Sigmoid colon (tissue), 4 donors: ENCODE measurements at regions not wholly inside any gene's neighbourhood (a gene's known extent, or its start where the extent isn't known, plus 50 kb on each side); places are given as distances from the start of the nearest gene placed in this dataset.

Source experiments
- EP300 ChIP-seq, 4 donors: sonication (generic); formaldehyde crosslinking; IDR thresholded peaks; one replicate each; pipeline ENCODE4 v1.6.1; 2017; ENCODE audit warnings: antibody characterized with exemption in 4 of 4
- POLR2A ChIP-seq, 2 donors: fragments of 450-650 bp; IDR thresholded peaks; one replicate each; pipeline ENCODE4 v1.6.1; 2016; ENCODE audit warnings: antibody characterized with exemption in 2 of 2, mild to moderate bottlenecking in 2 of 2, moderate library complexity in 2 of 2
- POLR2AphosphoS5 ChIP-seq, 4 donors: sonication (generic); formaldehyde crosslinking; IDR thresholded peaks; one replicate each; pipeline ENCODE4 v1.6.1; 2017; ENCODE audit warnings: antibody characterized with exemption in 4 of 4
- TF ChIP-seq, protein P1 (sequence below), 4 experiments: fragments of 450-650 bp in 3 of 4; fragments of 200-600 bp in 1 of 4; IDR thresholded peaks; one replicate each; pipeline ENCODE4 v1.5.1; 2016 to 2019; ENCODE audit warnings: antibody characterized with exemption in 4 of 4, mild to moderate bottlenecking in 3 of 4, moderate library complexity in 2 of 4

DNA sequence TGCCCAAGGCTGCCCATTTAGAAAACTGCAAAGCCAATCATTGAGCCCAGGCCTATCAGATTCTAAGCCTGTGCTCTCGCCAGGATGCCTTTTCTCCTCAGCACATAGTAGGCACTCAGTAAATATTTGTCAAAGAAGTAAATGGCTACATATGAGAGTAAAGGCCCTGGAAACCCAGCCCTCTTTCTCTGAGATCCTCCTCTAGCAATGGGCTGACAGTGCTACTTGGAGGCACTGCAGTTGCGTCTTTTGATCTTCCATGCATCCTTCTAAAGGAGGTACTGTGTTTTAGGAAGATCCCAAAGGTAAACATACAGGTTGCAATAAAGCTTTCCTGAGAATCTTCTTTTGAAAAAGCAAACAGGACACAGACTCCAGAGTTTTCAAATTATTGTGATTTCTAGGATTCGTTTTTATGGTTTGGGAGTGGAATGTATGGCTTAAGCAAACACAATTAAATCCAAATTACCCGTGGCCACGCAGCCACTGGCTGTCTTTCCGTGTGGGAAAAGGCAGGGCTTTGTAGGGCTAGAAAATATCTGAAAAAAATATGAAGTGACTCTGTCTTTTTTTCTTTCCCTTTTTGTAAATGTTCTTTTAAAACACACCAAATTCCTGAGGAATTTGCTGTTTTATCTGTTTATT is 151.3 kb upstream of the BMPER start:
- TF ChIP-seq, protein P1, sequence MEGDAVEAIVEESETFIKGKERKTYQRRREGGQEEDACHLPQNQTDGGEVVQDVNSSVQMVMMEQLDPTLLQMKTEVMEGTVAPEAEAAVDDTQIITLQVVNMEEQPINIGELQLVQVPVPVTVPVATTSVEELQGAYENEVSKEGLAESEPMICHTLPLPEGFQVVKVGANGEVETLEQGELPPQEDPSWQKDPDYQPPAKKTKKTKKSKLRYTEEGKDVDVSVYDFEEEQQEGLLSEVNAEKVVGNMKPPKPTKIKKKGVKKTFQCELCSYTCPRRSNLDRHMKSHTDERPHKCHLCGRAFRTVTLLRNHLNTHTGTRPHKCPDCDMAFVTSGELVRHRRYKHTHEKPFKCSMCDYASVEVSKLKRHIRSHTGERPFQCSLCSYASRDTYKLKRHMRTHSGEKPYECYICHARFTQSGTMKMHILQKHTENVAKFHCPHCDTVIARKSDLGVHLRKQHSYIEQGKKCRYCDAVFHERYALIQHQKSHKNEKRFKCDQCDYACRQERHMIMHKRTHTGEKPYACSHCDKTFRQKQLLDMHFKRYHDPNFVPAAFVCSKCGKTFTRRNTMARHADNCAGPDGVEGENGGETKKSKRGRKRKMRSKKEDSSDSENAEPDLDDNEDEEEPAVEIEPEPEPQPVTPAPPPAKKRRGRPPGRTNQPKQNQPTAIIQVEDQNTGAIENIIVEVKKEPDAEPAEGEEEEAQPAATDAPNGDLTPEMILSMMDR (IDR thresholded peaks at IDR 0.05): no peak
- TF ChIP-seq POLR2A (IDR thresholded peaks at IDR 0.05) (no peak), POLR2AphosphoS5 (IDR thresholded peaks at IDR 0.05) (no peak), EP300 (IDR thresholded peaks at IDR 0.05) (no peak)
